ENCODE measurements at regions not wholly inside any gene's neighbourhood (a gene's known extent, or its start where the extent isn't known, plus 50 kb on each side); places are given as distances from the start of the nearest gene placed in this dataset.

GRCh38 chr18:41113885-41114482 is 841.0 kb upstream of the PIK3C3 start:
- TF ChIP-seq CTCF (IDR thresholded peaks at IDR 0.05; ENCODE audit: low read length) (no peak), EZH2 (IDR thresholded peaks at IDR 0.05; ENCODE audit: borderline replicate concordance, low read length) (no peak)
